ENCODE measurements at regions not wholly inside any gene's neighbourhood (a gene's known extent, or its start where the extent isn't known, plus 50 kb on each side); places are given as distances from the start of the nearest gene placed in this dataset.
"Not testable (repeated sequence)": the region's sequence is repeated elsewhere in the genome, so short reads cannot be mapped to it uniquely, and the experiment has no call there.

DNA sequence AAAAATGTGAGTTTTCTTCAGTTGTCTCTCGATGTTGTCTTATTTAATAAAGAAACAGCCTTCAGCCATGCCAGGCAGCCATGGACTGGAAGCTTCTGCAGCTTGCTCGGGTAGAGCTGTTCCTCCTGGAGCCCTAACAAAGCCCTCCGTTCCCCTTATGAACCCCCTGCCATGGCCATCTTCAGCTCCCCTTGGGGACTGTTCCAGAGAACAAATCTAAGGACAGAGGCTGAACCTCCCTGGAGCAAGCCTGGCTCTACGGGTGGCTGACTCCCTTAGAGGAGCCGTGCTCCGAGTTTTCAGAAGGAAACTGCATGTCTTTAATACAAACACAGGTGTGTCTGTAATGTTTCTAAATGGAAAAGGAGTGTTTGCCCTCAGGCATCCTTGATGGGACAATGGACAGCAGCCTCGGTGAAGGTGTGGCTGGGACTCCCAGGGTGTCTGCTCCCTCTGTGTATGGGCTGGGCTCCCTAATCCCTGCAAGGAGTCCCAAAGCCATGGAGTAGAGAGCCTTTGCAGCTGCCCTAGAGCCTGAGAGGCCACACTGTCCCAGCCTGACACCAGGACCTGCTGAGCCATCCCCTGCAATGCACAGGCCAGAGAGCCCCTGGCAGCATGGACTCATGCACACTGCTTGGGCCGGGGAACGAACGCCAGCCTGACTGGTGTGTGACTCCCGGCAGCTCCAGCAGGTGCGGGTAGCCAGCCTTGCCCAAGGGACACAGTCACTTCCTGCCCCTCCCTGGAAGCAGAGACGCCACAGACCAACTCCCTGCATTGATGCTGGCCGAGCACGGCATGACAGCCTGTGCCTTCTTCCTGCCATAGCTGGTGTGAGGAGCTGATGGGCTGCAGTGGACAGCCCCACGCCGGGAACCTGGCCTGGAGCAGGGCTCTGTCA is 381.8 kb downstream of the TCERG1L start:
- Mint-ChIP-seq H3K4me1 (ENCODE audit: low read depth) (no peaks in the 10 kb centered on the region), H3K27ac (no peak overlapping the region), H3K9me3 (no peaks in the 10 kb centered on the region), H3K4me3 (ENCODE audit: low read depth) (no peak overlapping the region), H3K36me3 (ENCODE audit: low read depth) (no peaks in the 10 kb centered on the region), H3K27me3 (ENCODE audit: low read depth) (no peaks in the 10 kb centered on the region)
- intact Hi-C loops (cut with micrococcal nuclease): no loop called here
- DNase-seq (ENCODE audit: low spot score): no peak

DNA sequence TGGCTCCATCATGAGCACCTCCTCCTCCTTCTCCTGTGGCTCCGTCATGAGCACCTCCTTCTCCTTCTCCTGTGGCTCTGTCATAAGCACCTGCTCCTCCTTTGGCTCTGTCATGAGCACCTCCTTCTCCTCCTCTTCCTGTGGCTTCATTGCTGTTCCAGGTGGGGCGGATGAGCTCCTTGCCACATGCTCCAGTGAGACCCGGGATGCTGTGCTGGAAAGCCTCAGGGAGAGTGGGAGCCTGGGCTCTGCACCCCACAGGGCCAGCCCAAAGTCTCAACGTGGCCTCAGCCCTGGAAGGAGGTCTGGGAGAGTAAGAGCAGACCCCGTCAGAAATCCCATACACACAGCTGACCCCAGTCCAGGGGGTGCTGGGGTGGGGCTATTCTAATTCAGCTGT is 380.7 kb downstream of the TCERG1L start:
- no peaks in the 10 kb centered on the region for H3K4me1 Mint-ChIP-seq (ENCODE audit: low read depth)
- no peak overlapping the region for H3K4me3 Mint-ChIP-seq (ENCODE audit: low read depth)
- no peaks in the 10 kb centered on the region for H3K9me3 Mint-ChIP-seq
- H3K27ac Mint-ChIP-seq: no peak overlapping the region
- H3K36me3 Mint-ChIP-seq (ENCODE audit: low read depth): no peaks in the 10 kb centered on the region
- DNase-seq (ENCODE audit: low spot score): no peak
- intact Hi-C loops (cut with micrococcal nuclease): no loop called here
- H3K27me3 Mint-ChIP-seq (ENCODE audit: low read depth): no peaks in the 10 kb centered on the region

DNA sequence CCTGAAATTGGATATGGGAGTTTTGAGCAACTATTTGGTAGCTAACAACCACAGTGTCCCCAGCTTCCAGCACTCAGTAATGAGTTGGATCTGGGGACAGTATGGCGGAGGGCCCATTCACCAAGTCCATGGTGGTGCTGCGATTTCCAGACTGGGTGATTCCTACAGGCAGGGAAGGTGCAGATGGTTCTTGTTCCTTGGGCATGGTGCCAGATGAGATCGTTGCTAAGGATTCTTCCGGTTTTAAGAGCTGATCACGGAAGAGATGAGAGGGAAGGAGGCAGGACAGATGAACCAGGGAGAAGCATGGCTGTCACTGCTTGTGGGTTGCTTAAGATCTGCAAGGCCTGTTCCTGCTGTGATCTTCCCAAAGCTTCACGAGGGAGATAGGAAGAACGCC is 380.3 kb downstream of the TCERG1L start:
- Mint-ChIP-seq H3K27me3 (ENCODE audit: low read depth) (no peaks in the 10 kb centered on the region), H3K4me3 (ENCODE audit: low read depth) (no peak overlapping the region), H3K4me1 (ENCODE audit: low read depth) (no peaks in the 10 kb centered on the region), H3K36me3 (ENCODE audit: low read depth) (no peaks in the 10 kb centered on the region), H3K27ac (no peak overlapping the region), H3K9me3 (no peaks in the 10 kb centered on the region)
- intact Hi-C loops (cut with micrococcal nuclease): no loop called here
- no peak for DNase-seq (ENCODE audit: low spot score)

DNA sequence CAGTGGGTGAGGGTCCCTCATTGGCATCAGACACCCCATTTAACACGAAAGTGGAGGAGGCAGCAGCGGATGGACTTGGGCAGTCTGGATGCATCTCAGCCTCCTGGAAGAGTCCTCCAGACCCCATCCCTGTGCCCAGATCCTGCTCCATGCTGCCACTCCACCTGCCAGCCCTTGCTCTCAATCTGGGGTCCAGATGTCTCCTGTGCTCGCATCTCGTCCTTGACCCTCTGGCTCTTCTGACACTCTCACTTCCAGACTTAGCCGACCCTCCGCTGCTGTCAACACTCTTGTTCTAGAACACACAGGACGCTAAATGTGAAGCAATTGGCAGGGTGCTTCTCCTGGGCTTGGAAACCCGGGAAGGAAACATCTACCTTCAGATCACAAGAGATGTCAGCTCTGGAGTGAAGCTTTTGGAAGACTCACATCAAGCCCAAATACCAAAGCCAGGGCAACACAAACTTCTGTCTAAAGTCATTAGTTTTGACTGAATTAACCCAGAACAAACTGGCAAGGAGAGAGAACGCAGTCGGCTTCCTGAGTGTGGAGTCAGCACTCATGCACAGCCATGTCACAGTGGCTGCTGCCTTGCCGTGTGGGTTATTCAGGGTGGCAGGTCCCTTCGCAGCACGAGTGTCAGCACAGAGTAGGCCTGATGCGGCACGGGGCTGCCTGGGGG is 379.1 kb downstream of the TCERG1L start:
- Mint-ChIP-seq H3K27ac (no peak overlapping the region), H3K36me3 (ENCODE audit: low read depth) (no peaks in the 10 kb centered on the region), H3K4me1 (ENCODE audit: low read depth) (no peaks in the 10 kb centered on the region), H3K4me3 (ENCODE audit: low read depth) (no peak overlapping the region), H3K9me3 (no peaks in the 10 kb centered on the region), H3K27me3 (ENCODE audit: low read depth) (no peaks in the 10 kb centered on the region)
- no peak for DNase-seq (ENCODE audit: low spot score)
- intact Hi-C loops (cut with micrococcal nuclease): no loop called here

DNA sequence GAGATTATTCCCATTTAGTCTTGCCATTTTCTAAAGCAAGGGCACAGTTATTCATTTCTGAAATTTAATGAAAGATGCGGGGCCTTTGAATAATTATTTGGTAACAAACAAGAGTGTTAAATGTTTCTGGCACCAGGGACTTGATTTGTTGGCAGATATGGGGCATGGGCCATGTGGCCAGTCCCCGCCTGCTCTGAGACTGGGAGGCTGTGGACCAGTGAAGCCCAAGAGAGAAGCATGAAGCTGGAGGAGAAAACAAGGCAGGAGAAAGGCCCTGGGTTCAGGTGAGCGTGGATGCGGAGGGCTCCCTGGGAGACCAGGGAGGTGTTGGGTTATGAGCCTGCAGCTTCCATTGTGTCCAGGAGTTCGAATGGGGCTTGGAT is 378.5 kb downstream of the TCERG1L start:
- no peak for DNase-seq (ENCODE audit: low spot score)
- intact Hi-C loops (cut with micrococcal nuclease): no loop called here
- Mint-ChIP-seq H3K4me1 (ENCODE audit: low read depth) (no peaks in the 10 kb centered on the region), H3K27ac (no peak overlapping the region), H3K36me3 (ENCODE audit: low read depth) (no peaks in the 10 kb centered on the region), H3K9me3 (no peaks in the 10 kb centered on the region), H3K4me3 (ENCODE audit: low read depth) (no peak overlapping the region), H3K27me3 (ENCODE audit: low read depth) (no peaks in the 10 kb centered on the region)

DNA sequence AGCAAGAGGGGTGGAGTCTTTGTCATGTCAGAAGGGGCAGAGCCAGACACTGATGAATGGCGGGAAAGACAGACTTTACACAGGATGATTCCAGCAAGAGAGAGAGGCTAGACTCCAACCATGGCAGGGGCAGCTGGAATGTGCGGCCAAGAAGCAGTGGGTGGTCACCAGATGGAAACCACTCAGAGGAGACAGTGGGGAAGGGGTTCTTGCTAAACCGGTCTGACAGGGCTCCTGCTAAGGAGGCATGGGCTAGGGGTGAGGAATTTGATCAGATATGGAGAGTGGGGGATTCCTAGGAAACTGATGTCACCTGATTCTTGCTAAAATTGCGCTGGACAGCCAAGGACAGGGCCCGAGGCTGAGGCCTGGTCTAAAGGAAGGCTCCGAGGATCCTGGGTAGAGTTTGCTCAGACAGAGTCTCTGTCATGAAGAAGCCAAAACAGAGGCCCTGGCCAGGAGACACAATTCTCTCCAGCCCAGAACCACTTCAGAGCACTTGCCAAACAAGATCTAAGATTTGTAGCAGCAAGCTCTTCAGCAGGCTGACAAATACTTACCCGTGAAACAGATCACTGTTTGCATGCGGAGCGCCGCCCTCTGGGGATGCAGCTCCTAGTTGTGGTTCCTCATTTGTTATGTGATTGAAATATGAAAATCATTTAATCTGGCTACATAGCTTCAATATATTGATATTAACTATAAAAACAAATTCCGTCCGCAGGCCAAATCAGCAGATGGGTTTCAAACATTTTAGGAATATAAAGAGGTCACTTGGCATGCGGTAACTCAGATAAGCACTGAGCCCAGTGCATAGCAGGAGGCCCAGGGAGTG is 377.0 kb downstream of the TCERG1L start:
- H3K36me3 Mint-ChIP-seq (ENCODE audit: low read depth): no peaks in the 10 kb centered on the region
- H3K4me3 Mint-ChIP-seq (ENCODE audit: low read depth): no peak overlapping the region
- intact Hi-C loops (cut with micrococcal nuclease): no loop called here
- no peak overlapping the region for H3K27ac Mint-ChIP-seq
- no peaks in the 10 kb centered on the region for H3K27me3 Mint-ChIP-seq (ENCODE audit: low read depth)
- H3K9me3 Mint-ChIP-seq: no peaks in the 10 kb centered on the region
- no peak for DNase-seq (ENCODE audit: low spot score)
- no peaks in the 10 kb centered on the region for H3K4me1 Mint-ChIP-seq (ENCODE audit: low read depth)

DNA sequence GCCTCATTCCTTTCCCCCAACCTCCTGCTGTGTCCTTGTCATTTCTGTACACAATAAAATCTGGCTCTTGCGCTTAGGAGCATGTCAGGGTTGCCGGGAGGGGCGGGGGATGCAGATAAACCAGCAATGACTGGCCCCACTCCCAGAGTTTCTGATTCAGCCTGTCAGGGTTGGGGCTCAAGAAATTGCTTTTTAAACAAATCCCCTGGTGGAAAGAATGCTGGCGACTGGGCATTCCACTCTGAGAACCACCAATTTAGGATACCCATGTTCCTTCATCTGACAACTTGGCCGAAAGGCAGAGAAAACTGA is 376.4 kb downstream of the TCERG1L start:
- no peaks in the 10 kb centered on the region for H3K36me3 Mint-ChIP-seq (ENCODE audit: low read depth)

DNA sequence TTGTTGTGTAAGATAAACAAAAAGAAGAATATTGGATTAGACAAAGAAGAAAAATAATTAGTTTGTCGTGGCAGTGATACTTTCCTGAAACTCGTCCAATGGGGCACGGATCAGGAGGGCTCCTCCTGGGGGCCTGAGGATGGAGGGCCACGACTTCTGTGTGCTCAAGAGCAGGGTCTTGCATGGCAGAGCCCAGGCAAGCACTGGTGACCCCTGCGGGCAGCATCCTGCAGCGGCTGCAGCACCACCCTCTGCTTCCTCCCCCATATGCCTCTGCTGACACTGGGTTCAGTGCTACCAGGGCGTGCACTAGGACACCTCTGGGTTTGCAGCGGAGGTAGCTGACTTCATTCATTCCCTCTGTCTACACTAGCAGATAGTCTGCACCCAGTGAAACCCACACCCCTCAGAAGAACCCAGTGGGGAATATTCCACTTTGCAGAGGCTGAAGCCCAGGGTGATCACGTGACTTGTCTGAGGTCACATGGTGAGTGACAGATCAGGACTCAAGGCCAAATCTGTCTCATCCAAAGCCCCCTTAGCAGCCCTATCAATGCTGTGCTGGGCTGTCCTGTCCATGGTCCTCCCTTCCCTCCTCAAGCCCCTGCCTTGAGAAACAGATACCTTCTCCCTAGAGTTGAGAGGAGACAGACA is 375.5 kb downstream of the TCERG1L start:
- H3K27ac Mint-ChIP-seq: no peak overlapping the region
- intact Hi-C loops (cut with micrococcal nuclease): no loop called here
- no peaks in the 10 kb centered on the region for H3K36me3 Mint-ChIP-seq (ENCODE audit: low read depth)
- H3K4me1 Mint-ChIP-seq (ENCODE audit: low read depth): no peaks in the 10 kb centered on the region
- DNase-seq (ENCODE audit: low spot score): no peak
- no peaks in the 10 kb centered on the region for H3K9me3 Mint-ChIP-seq
- H3K27me3 Mint-ChIP-seq (ENCODE audit: low read depth): no peaks in the 10 kb centered on the region
- H3K4me3 Mint-ChIP-seq (ENCODE audit: low read depth): no peak overlapping the region

More for the DNA sequence above, 376.4 kb downstream of the TCERG1L start:
- H3K4me3 Mint-ChIP-seq (ENCODE audit: low read depth): no peak overlapping the region
- H3K4me1 Mint-ChIP-seq (ENCODE audit: low read depth): no peaks in the 10 kb centered on the region
- no peaks in the 10 kb centered on the region for H3K9me3 Mint-ChIP-seq
- no peak overlapping the region for H3K27ac Mint-ChIP-seq
- no peaks in the 10 kb centered on the region for H3K27me3 Mint-ChIP-seq (ENCODE audit: low read depth)
- DNase-seq (ENCODE audit: low spot score): no peak
- intact Hi-C loops (cut with micrococcal nuclease): no loop called here

DNA sequence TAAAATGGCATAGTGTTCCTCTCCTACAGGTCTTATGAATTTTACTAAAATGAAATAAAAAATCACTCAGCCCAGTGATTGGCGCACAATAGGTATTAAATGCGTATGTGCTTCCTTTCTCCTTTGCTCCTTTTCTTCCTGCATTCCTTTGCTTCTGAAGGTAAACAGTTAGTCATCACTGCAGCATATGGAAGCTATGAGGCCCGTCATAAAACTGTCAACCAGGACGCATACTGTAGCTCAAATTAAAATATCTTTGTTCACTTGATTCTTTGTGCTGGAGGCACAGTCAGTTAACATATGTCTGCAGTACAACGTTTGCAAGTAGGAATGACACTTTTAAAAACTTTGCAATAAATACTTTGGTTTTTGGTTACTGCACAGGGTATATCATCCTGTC is 374.7 kb downstream of the TCERG1L start:
- Mint-ChIP-seq H3K4me1 (ENCODE audit: low read depth) (no peaks in the 10 kb centered on the region), H3K4me3 (ENCODE audit: low read depth) (no peak overlapping the region), H3K36me3 (ENCODE audit: low read depth) (no peaks in the 10 kb centered on the region), H3K27me3 (ENCODE audit: low read depth) (no peaks in the 10 kb centered on the region), H3K9me3 (no peaks in the 10 kb centered on the region), H3K27ac (no peak overlapping the region)
- DNase-seq (ENCODE audit: low spot score): no peak
- intact Hi-C loops (cut with micrococcal nuclease): no loop called here

DNA sequence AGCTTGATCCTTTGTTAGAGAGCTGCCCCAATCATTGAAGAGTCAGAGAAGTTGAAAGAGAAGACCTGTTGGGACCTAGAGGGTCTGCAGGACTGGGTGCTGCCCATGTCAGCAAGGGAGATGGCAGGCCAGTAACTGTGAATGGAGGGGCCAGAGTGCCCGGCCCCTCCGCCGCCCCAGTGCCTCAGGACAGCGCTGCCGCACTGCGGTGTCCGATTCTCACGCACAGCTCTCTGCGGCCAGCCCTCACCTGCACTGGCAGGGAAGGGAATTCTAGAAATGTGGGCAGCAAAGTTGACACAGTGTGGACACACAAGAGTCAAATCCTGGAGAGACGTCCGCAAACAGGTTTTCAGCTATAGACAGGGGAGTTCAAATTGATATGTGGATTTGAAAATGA is 373.5 kb downstream of the TCERG1L start:
- Mint-ChIP-seq H3K27ac (no peak overlapping the region), H3K27me3 (ENCODE audit: low read depth) (no peaks in the 10 kb centered on the region), H3K4me1 (ENCODE audit: low read depth) (no peaks in the 10 kb centered on the region), H3K36me3 (ENCODE audit: low read depth) (no peaks in the 10 kb centered on the region), H3K4me3 (ENCODE audit: low read depth) (no peak overlapping the region), H3K9me3 (no peaks in the 10 kb centered on the region)
- DNase-seq (ENCODE audit: low spot score): no peak
- intact Hi-C loops (cut with micrococcal nuclease): no loop called here

DNA sequence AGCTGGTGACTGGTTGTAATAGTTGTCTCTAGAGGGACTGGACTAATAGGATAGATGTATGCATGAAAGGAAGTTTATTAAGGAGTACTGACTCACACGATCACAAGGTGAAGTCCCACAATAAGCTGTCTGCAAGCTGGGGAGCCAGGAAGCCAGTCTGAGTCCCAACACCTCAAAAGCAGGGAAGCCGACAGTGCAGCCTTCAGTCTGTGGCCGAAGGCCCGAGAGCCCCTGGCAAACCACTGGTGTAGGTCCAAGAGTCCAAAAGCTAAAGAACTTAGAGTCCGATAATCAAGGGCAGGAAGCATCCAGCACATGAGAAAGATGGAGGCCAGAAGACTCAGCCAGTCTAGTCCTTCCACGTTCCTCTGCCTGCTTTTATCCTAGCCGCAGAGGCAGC is 372.6 kb downstream of the TCERG1L start:
- intact Hi-C loops (cut with micrococcal nuclease); H3K36me3 Mint-ChIP-seq (ENCODE audit: low read depth); H3K27me3 Mint-ChIP-seq (ENCODE audit: low read depth); H3K27ac Mint-ChIP-seq; H3K9me3 Mint-ChIP-seq; DNase-seq (ENCODE audit: low spot score); H3K4me1 Mint-ChIP-seq (ENCODE audit: low read depth); H3K4me3 Mint-ChIP-seq (ENCODE audit: low read depth): not testable (repeated sequence)

DNA sequence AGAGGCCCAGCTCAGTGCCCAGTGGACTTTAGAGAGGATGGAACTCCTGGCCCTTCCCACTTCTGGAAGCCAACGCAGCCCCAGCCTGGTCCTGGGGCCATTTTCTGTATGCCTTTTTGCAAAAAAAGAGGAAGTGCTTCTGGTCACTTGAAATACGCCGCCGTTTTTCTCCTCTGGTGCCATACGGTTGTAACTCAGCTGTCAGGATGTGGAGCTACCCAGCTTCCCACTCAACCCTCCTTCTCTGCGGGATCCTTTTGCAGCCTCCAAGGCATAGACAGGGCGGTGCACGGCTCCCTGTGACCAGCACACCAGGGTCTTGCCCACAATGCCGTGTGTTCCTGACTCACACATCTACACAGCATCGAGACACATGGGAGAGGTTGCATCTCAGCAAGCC is 369.6 kb downstream of the TCERG1L start:
- intact Hi-C loops (cut with micrococcal nuclease): no loop called here
- no peak for DNase-seq (ENCODE audit: low spot score)
- H3K9me3 Mint-ChIP-seq: no peaks in the 10 kb centered on the region
- no peaks in the 10 kb centered on the region for H3K4me1 Mint-ChIP-seq (ENCODE audit: low read depth)
- no peaks in the 10 kb centered on the region for H3K27me3 Mint-ChIP-seq (ENCODE audit: low read depth)
- H3K36me3 Mint-ChIP-seq (ENCODE audit: low read depth): no peaks in the 10 kb centered on the region
- H3K27ac Mint-ChIP-seq: no peak overlapping the region
- H3K4me3 Mint-ChIP-seq (ENCODE audit: low read depth): no peak overlapping the region
